Calu3 (cell line): ENCODE measurements at regions not wholly inside any gene's neighbourhood (a gene's known extent, or its start where the extent isn't known, plus 50 kb on each side); places are given as distances from the start of the nearest gene placed in this dataset.

ENCODE experiments used
- BruUV-seq: library from RNA; stranded (reverse); fragments of 400-500 nt; replicated peaks from 2 replicates; lab custom pipeline; 2021; lab: Mats Ljungman, UMichigan
- CTCF ChIA-PET: fragments of 300-600 bp; sonication (Branson Sonifier 250); formaldehyde crosslinking; loops from one replicate; lab custom pipeline; 2022; ENCODE audit warnings: antibody characterized with exemption; lab: Charles Lee
- DNase-seq: peaks from one replicate; pipeline ENCODE4 v3.0.0; 2022
- H3K27ac Mint-ChIP-seq: one replicate; pipeline ENCODE4 v1.8.0; 2022; ENCODE audit warnings: mixed read lengths; ENCODE audit not compliant: unreplicated experiment
- H3K27me3 Mint-ChIP-seq: one replicate; pipeline ENCODE4 v1.8.0; 2022; ENCODE audit warnings: mixed read lengths; ENCODE audit not compliant: unreplicated experiment
- H3K36me3 Mint-ChIP-seq: one replicate; pipeline ENCODE4 v1.8.0; 2022; ENCODE audit warnings: mild to moderate bottlenecking, moderate library complexity, mixed read lengths; ENCODE audit not compliant: insufficient read depth, unreplicated experiment
- H3K4me1 Mint-ChIP-seq: one replicate; pipeline ENCODE4 v1.8.0; 2022; ENCODE audit warnings: mild to moderate bottlenecking, low read depth, mixed read lengths; ENCODE audit not compliant: unreplicated experiment
- H3K4me3 Mint-ChIP-seq: one replicate; pipeline ENCODE4 v1.8.0; 2022; ENCODE audit warnings: mild to moderate bottlenecking, low read depth, moderate library complexity, mixed read lengths; ENCODE audit not compliant: unreplicated experiment
- H3K9me3 Mint-ChIP-seq: one replicate; pipeline ENCODE4 v1.8.0; 2022; ENCODE audit warnings: low read depth, mixed read lengths; ENCODE audit not compliant: unreplicated experiment
- CTCF ChIP-seq: fragments of 200-600 bp; IDR thresholded peaks from one replicate; pipeline ENCODE4 v1.8.0; 2022; ENCODE audit warnings: antibody characterized with exemption; ENCODE audit not compliant: unreplicated experiment
- intact Hi-C: fragments of 100-400 bp; cut with micrococcal nuclease; formaldehyde crosslinking; loops from one replicate; pipeline ENCODE4 v1.10.0; 2022; ENCODE audit not compliant: unreplicated experiment

DNA sequence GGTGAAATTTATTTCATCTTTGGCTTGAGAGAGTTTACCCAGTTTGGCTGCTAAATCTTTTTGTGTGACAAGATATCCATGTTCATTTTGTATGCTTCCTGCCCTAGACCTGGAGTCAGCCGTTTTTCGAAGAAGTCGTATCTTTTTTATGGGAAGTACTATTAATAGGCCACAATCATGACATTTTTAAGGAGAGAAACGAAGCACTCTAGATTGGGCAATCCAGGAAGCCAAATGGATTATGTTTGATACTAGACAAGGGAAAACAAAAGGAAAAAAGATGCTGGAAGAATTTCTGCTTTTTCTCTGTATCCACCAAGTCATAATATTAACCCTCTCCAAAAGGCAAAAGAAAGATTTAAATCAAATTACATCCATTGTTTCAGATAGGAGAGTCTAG is 214.6 kb downstream of the HDGFL1 start:
- peaks cover 7% of the 10 kb centered on the region for H3K9me3 Mint-ChIP-seq
- no peak for TF ChIP-seq CTCF
- intact Hi-C loops, result no loop called here
- CTCF ChIA-PET, result no interaction called here
- H3K27ac Mint-ChIP-seq, result no peak overlapping the region
- H3K27me3 Mint-ChIP-seq, result no peaks in the 10 kb centered on the region
- no peak overlapping the region for H3K4me3 Mint-ChIP-seq
- no TSS peak for BruUV-seq
- no peaks in the 10 kb centered on the region for H3K36me3 Mint-ChIP-seq
- no peaks in the 10 kb centered on the region for H3K4me1 Mint-ChIP-seq
- DNase-seq, result no peak

DNA sequence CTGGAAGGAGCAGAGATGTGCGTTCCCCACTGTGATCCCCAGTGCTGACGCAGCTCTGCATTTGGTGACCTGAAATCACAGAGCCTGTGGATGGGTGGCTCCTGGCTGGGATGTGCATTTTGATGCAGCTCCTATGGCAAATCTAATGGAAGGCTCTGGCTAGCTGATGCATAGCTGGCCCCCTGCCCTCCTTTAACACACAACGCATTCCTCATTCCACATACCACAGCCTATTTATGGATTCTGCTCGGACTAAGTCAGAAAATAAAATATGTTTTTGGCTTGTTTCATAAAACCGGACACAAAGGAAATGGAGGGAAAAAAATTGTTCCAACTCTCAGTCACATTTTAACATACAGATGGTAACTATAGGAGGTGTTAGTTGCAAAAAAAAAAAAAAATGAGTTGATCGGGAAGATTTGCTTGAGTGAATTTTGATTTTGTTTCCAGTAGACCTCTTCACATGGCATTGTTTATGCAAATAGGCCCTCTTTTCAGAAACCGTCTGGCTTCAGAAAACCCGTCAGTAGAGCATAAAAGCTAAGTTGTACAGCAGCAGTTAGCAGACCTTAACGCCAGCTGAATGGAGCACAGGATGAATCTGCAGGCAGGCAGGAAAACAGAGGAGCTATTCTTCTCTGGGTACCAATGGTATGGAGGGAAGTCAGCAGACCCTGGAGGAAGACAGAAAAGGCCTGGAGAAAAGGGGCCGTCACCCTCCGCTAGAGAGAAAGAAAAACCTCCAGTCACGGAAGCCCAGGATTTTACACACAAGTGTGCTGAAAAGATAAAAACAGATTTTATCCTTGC is 215.4 kb downstream of the HDGFL1 start:
- no TSS peak for BruUV-seq
- DNase-seq, result no peak
- no peak for TF ChIP-seq CTCF
- H3K4me3 Mint-ChIP-seq, result no peak overlapping the region
- no peaks in the 10 kb centered on the region for H3K36me3 Mint-ChIP-seq
- intact Hi-C loops, result no loop called here
- H3K27ac Mint-ChIP-seq, result no peak overlapping the region
- CTCF ChIA-PET, result interaction anchor here (0.7 to 0.8 kb wide), 2 partner anchors 701 to 1451 kb away, joined by 3 to 4 read pairs; no protein-coding TSS in a partner anchor
- H3K4me1 Mint-ChIP-seq, result no peaks in the 10 kb centered on the region
- H3K27me3 Mint-ChIP-seq, result no peaks in the 10 kb centered on the region
- H3K9me3 Mint-ChIP-seq, result peaks cover 7% of the 10 kb centered on the region

DNA sequence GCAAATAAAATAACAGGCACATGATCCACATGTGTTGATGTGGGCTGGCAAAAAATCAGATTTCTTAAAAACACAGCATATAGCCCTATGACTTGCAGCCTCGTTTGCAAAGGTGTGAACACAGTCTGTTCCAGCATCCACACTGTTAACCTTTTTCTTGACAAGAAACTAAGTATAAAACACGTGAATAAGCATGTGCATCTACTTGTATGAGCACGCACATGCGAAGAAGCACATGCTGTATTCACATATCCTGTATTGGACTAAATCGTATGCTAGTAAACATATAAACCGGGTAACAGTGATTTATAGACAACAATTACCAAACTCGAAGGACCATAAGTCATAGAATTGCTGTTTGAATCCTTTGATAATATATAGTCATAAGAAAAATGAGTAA is 218.7 kb downstream of the HDGFL1 start:
- no peaks in the 10 kb centered on the region for H3K36me3 Mint-ChIP-seq
- H3K27ac Mint-ChIP-seq, result no peak overlapping the region
- CTCF ChIA-PET, result interaction anchor here (0.7 to 1.1 kb wide), 2 partner anchors 23 to 39 kb away, joined by 3 read pairs; no protein-coding TSS in a partner anchor
- peaks cover 4% of the 10 kb centered on the region for H3K9me3 Mint-ChIP-seq
- BruUV-seq, result no TSS peak
- TF ChIP-seq CTCF, result no peak
- DNase-seq, result no peak
- intact Hi-C loops, result no loop called here
- H3K4me3 Mint-ChIP-seq, result no peak overlapping the region
- H3K4me1 Mint-ChIP-seq, result no peaks in the 10 kb centered on the region
- no peaks in the 10 kb centered on the region for H3K27me3 Mint-ChIP-seq

- CTCF ChIA-PET, result interaction anchor here (1.1 kb wide), 1 partner anchor 38 kb away, joined by 3 read pairs; no protein-coding TSS in a partner anchor
- no peak for TF ChIP-seq CTCF
- no peaks in the 10 kb centered on the region for H3K4me1 Mint-ChIP-seq
- H3K36me3 Mint-ChIP-seq, result no peaks in the 10 kb centered on the region
- H3K9me3 Mint-ChIP-seq, result peaks cover 2% of the 10 kb centered on the region
- H3K27me3 Mint-ChIP-seq, result no peaks in the 10 kb centered on the region
- no TSS peak for BruUV-seq
- no peak overlapping the region for H3K4me3 Mint-ChIP-seq
- intact Hi-C loops, result no loop called here
- no peak overlapping the region for H3K27ac Mint-ChIP-seq
- no peak for DNase-seq
Observed at GRCh38 chr6:22789315-22789714, 219.9 kb downstream of the HDGFL1 start.
